Kidney capillary endothelial cell (primary cell): ENCODE measurements at regions not wholly inside any gene's neighbourhood (a gene's known extent, or its start where the extent isn't known, plus 50 kb on each side); places are given as distances from the start of the nearest gene placed in this dataset.
"Not testable (repeated sequence)": the region's sequence is repeated elsewhere in the genome, so short reads cannot be mapped to it uniquely, and the experiment has no call there.

Experiments
- DNase-seq: peaks from one replicate; pipeline ENCODE4 v3.0.0-alpha.2; 2018; ENCODE audit warnings: low spot score

GRCh38 chr1:96075704-96076455, 645.7 kb upstream of the PTBP2 start:
- no peak for DNase-seq

GRCh38 chr1:96076589-96076988, 645.0 kb upstream of the PTBP2 start:
- no peak for DNase-seq

GRCh38 chr1:96079581-96079980, 642.0 kb upstream of the PTBP2 start:
- DNase-seq: no peak

GRCh38 chr1:96080925-96081324, 640.7 kb upstream of the PTBP2 start:
- DNase-seq: peak; percentile 0

- no peak for DNase-seq
Measured at GRCh38 chr1:96087719-96088118, 633.9 kb upstream of the PTBP2 start.

- DNase-seq: no peak
Measured at GRCh38 chr1:96090134-96090533, 631.5 kb upstream of the PTBP2 start.

GRCh38 chr1:96095849-96096612, 625.6 kb upstream of the PTBP2 start:
- DNase-seq: no peak

- no peak for DNase-seq
Measured at GRCh38 chr1:96096613-96097321, 624.8 kb upstream of the PTBP2 start.

- DNase-seq: no peak
Measured at GRCh38 chr1:96104506-96104905, 617.1 kb upstream of the PTBP2 start.

GRCh38 chr1:96104906-96105305, 616.7 kb upstream of the PTBP2 start:
- no peak for DNase-seq

- DNase-seq: no peak
Measured at GRCh38 chr1:96116731-96117130, 604.9 kb upstream of the PTBP2 start.

GRCh38 chr1:96130432-96130831, 591.2 kb upstream of the PTBP2 start:
- DNase-seq: no peak

- DNase-seq: no peak
Measured at GRCh38 chr1:96144636-96145035, 576.9 kb upstream of the PTBP2 start.

- no peak for DNase-seq
Measured at GRCh38 chr1:96145492-96145891, 576.1 kb upstream of the PTBP2 start.

- not testable (repeated sequence) for DNase-seq
Measured at GRCh38 chr1:96152957-96153356, 568.6 kb upstream of the PTBP2 start.

GRCh38 chr1:96157101-96157500, 564.5 kb upstream of the PTBP2 start:
- no peak for DNase-seq

GRCh38 chr1:96159379-96159778, 562.2 kb upstream of the PTBP2 start:
- DNase-seq: no peak

- DNase-seq: no peak
Measured at GRCh38 chr1:96164053-96164452, 557.5 kb upstream of the PTBP2 start.

GRCh38 chr1:96178053-96178452, 543.5 kb upstream of the PTBP2 start:
- no peak for DNase-seq

GRCh38 chr1:96183485-96183884, 538.1 kb upstream of the PTBP2 start:
- no peak for DNase-seq

- DNase-seq: no peak
Measured at GRCh38 chr1:96183928-96184327, 537.7 kb upstream of the PTBP2 start.

- no peak for DNase-seq
Measured at GRCh38 chr1:96185181-96185580, 536.4 kb upstream of the PTBP2 start.

GRCh38 chr1:96187020-96187419, 534.6 kb upstream of the PTBP2 start:
- DNase-seq: no peak
